ENCODE measurements at regions not wholly inside any gene's neighbourhood (a gene's known extent, or its start where the extent isn't known, plus 50 kb on each side); places are given as distances from the start of the nearest gene placed in this dataset.

DNA sequence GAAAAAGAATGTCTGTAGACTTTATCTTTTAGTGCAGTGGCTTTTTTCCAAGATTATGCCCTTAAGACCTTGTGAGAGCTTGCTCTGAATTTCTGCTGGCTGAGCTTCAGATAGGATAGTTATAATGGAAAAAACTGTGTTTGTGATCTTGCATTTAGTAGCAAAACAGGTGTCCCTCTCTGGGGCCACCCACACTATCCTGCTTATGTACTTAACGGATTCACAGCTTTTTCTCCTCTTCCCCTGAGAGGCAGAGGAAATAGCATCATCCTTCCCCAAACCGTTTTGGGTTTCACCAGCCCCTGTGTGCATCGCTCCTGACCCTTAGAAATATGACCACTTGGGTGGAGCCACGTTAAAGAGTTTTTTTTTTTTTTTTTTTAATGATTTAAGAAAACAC, 101.2 kb downstream of the RAB18 start:
- no peak for TF ChIP-seq CTCF (IDR thresholded peaks at IDR 0.05)
- no peak for TF ChIP-seq EP300 (IDR thresholded peaks at IDR 0.05)
- no peak for TF ChIP-seq POLR2A (IDR thresholded peaks at IDR 0.05; ENCODE audit: low read depth)
- no peak for TF ChIP-seq POLR2AphosphoS5 (IDR thresholded peaks at IDR 0.05)
